Upper lobe of left lung (tissue), 4 donors: ENCODE measurements at regions not wholly inside any gene's neighbourhood (a gene's known extent, or its start where the extent isn't known, plus 50 kb on each side); places are given as distances from the start of the nearest gene placed in this dataset.

Experiments
- POLR2A ChIP-seq, 4 donors: fragments of 450-650 bp; IDR thresholded peaks; one replicate each; pipeline ENCODE4 v1.5.1; 2016 to 2017; ENCODE audit warnings: antibody characterized with exemption in 4 of 4, mild to moderate bottlenecking in 2 of 4
- POLR2AphosphoS5 ChIP-seq, 2 donors: sonication (generic); formaldehyde crosslinking; IDR thresholded peaks; one replicate each; pipeline ENCODE4 v1.5.1; 2017; ENCODE audit warnings: antibody characterized with exemption in 2 of 2
- TF ChIP-seq, protein P1 (sequence below), 6 experiments: fragments of 450-650 bp in 4 of 6; fragments of 200-600 bp in 2 of 6; sonication (generic) in 2 of 6; IDR thresholded peaks; one replicate each; pipeline ENCODE4 v1.5.1; 2016 to 2019; ENCODE audit warnings: antibody characterized with exemption in 6 of 6

DNA sequence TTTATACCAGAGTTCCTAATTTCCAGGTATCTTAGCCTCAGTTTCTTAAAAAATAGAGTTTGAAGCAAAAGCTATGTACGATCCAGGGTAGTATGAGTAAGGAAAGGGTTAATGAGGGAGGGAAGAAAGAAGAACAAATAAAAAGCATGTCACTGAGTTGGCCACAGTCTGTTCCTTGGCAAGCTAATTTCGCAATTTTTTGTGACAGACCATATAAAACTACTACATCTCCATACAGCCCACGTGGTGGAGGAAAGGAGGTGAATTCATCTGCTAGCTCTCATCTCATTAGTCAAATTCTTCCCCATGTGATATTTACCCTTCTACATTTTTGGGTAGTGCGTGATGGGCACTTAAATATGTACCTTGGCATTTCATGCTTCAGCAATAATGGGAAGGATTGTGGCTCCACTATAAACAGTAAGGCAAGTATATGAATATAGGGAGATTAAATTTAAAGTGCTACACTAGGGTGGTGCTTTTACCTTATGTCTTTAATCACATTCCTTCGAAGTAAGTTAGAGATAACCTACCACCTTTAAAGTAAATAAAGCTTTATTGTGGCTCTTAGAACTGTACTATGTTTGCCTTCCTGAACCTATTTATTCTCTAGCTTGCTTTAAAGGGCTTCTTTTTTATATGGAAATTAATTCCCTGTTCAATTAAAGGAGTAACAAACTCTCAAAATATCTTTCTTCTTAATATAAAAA, 102.1 kb upstream of the VAMP7 start:
- TF ChIP-seq, protein P1, sequence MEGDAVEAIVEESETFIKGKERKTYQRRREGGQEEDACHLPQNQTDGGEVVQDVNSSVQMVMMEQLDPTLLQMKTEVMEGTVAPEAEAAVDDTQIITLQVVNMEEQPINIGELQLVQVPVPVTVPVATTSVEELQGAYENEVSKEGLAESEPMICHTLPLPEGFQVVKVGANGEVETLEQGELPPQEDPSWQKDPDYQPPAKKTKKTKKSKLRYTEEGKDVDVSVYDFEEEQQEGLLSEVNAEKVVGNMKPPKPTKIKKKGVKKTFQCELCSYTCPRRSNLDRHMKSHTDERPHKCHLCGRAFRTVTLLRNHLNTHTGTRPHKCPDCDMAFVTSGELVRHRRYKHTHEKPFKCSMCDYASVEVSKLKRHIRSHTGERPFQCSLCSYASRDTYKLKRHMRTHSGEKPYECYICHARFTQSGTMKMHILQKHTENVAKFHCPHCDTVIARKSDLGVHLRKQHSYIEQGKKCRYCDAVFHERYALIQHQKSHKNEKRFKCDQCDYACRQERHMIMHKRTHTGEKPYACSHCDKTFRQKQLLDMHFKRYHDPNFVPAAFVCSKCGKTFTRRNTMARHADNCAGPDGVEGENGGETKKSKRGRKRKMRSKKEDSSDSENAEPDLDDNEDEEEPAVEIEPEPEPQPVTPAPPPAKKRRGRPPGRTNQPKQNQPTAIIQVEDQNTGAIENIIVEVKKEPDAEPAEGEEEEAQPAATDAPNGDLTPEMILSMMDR (IDR thresholded peaks at IDR 0.05), result no peak
- TF ChIP-seq POLR2AphosphoS5 (IDR thresholded peaks at IDR 0.05) (no peak), POLR2A (IDR thresholded peaks at IDR 0.05) (no peak)
